ENCODE measurements at regions not wholly inside any gene's neighbourhood (a gene's known extent, or its start where the extent isn't known, plus 50 kb on each side); places are given as distances from the start of the nearest gene placed in this dataset.

DNA sequence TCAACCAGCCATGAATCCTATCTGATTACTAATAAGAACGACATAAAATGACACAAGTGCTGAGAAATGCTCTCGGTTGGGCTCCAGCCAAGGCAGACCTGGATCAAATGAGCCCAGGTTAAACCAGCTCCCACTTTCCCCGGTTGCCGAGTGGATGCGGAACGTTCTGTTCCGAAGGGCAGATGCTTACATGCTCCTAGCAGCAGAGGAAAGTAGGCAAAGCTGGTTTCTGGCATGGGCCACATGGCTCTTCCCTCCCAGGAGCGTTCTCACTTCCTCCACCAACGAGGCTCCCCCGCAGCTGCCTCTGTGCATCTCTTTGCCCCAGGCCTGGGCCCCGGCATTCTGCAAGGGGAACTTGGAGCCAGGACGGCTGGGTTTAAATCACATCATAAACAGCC, 61.8 kb upstream of the SDK1 start:
- TF ChIP-seq POLR2A (IDR thresholded peaks at IDR 0.05), result no peak
- TF ChIP-seq, protein P1, sequence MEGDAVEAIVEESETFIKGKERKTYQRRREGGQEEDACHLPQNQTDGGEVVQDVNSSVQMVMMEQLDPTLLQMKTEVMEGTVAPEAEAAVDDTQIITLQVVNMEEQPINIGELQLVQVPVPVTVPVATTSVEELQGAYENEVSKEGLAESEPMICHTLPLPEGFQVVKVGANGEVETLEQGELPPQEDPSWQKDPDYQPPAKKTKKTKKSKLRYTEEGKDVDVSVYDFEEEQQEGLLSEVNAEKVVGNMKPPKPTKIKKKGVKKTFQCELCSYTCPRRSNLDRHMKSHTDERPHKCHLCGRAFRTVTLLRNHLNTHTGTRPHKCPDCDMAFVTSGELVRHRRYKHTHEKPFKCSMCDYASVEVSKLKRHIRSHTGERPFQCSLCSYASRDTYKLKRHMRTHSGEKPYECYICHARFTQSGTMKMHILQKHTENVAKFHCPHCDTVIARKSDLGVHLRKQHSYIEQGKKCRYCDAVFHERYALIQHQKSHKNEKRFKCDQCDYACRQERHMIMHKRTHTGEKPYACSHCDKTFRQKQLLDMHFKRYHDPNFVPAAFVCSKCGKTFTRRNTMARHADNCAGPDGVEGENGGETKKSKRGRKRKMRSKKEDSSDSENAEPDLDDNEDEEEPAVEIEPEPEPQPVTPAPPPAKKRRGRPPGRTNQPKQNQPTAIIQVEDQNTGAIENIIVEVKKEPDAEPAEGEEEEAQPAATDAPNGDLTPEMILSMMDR (IDR thresholded peaks at IDR 0.05), result no peak
- H3K27ac ChIP-seq, result no peak overlapping the region
- no peaks in the 10 kb centered on the region for H3K36me3 ChIP-seq
- no peak overlapping the region for H3K4me3 ChIP-seq
- H3K9me3 ChIP-seq, result no peaks in the 10 kb centered on the region
- no peaks in the 10 kb centered on the region for H3K4me1 ChIP-seq
- no peaks in the 10 kb centered on the region for H3K27me3 ChIP-seq
- DNase-seq, result no peak

DNA sequence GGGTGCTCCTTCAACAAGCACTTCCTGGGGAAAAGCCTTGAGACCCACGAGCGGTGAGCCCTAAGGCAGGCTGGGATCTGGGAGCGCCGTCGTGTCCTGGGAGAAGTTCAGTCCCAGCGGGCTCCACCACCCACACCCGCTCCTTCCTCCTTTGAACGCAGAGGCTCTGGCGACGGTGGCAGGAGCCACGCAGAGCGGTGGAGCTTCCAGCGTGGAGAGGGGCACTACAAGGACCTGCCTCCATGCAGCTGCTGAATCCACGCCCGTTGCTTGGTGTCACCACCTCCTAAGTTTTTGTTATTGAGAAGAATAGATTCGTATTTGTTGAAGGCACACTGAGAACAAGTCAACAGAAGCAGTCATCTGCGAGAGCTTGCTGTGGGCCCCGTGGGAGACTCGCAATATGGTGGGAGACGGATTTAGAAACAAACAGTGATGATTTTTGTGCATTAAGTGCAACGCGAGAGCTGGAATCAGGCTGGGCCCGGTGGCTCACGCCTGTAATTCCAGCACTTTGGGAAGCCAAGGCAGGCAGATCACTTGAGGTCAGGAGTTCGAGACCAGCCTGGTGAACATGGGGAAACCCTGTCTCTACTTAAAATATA, 60.1 kb upstream of the SDK1 start:
- no peaks in the 10 kb centered on the region for H3K9me3 ChIP-seq
- TF ChIP-seq, protein P1 (IDR thresholded peaks at IDR 0.05), result no peak
- TF ChIP-seq POLR2A (IDR thresholded peaks at IDR 0.05), result no peak

DNA sequence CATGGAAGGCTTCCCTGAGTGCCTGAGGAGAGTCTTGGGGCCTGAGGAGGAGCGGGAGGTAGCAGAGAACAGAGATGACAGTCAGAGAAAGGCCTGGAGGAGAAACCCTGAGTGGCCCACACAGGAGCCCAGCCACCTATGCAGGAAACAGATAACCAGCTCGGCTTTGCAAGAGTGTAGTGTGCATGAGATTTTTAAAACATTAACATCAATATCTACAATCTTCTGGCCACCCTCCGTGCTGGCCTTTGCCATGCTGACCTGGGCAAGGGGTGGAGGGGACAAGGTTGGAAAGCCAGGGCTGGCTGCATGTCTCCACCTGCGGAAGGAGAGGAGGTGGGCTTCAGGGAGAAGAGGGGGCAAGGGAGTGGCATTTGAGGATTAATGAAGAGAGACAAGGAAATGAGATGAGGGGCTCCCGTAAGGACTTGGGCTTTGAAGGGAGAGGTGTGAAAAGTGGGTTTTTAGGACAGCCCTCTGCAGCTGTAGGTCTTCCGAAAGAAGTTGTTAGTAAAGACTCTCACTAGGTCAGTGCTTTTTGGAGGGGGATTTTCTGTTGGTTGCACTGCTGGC, 59.3 kb upstream of the SDK1 start:
- Histone ChIP-seq H3K4me1 (no peaks in the 10 kb centered on the region), H3K9me3 (no peaks in the 10 kb centered on the region), H3K27me3 (no peaks in the 10 kb centered on the region), H3K36me3 (no peaks in the 10 kb centered on the region), H3K4me3 (no peak overlapping the region), H3K27ac (no peak overlapping the region)
- DNase-seq, result no peak
- no peak for TF ChIP-seq POLR2A (IDR thresholded peaks at IDR 0.05)
- TF ChIP-seq, protein P1 (IDR thresholded peaks at IDR 0.05), result no peak

More for the DNA sequence above, 60.1 kb upstream of the SDK1 start:
- DNase-seq, result no peak
- H3K36me3 ChIP-seq, result no peaks in the 10 kb centered on the region
- H3K27me3 ChIP-seq, result no peaks in the 10 kb centered on the region
- no peak overlapping the region for H3K4me3 ChIP-seq
- no peaks in the 10 kb centered on the region for H3K4me1 ChIP-seq
- H3K27ac ChIP-seq, result no peak overlapping the region

DNA sequence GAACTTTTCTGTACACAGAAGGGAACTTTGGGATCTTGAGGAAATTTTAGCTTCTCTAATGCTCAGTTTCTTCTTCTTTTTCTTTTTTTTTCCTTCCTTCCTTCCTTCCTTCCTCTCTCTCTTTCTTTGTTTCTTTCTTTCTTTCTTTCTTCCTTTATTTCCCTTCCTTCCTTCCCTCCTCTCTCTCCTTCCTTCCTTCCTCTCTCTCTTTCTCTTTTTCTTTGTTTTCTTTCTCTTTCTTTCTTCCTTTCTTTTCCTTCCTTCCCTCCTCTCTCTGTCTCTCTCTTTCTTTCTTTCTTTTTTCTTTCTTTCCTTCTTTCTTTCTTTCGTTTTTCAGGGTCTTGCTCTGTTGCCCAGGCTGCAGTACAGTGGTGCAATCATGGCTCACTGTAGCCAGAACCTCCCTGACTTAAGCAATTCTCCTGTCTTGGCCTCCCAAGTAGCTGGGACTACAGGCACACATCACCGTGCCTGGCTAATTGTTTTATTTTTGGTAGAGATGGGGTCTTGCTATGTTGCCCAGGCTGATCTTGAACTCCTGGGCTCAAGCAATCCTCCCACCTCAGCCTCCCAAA, 58.6 kb upstream of the SDK1 start:
- H3K4me3 ChIP-seq, result no peak overlapping the region
- no peak for TF ChIP-seq POLR2A (IDR thresholded peaks at IDR 0.05)
- H3K27me3 ChIP-seq, result no peaks in the 10 kb centered on the region
- H3K9me3 ChIP-seq, result no peaks in the 10 kb centered on the region
- no peak overlapping the region for H3K27ac ChIP-seq
- DNase-seq, result no peak
- no peaks in the 10 kb centered on the region for H3K4me1 ChIP-seq
- no peaks in the 10 kb centered on the region for H3K36me3 ChIP-seq

DNA sequence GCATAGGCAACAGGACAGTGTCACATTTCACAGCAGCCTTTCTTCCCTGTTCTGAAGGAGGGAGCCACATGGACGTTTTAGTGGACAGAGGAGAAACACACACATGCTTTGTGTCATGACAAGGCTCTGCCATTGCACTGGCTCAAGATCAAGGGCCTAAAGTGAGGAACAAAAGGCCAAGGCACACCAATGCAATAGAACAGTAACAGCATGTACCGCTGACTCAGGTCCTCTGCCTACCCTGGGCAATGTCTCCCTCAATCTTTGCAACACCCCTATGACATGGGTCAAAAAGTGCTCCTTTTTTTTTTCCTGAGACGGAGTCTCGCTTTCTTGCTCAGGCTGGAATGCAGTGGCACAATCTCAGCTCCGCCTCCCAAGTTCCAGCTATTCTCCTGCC, 57.8 kb upstream of the SDK1 start:
- H3K27me3 ChIP-seq, result no peaks in the 10 kb centered on the region
- TF ChIP-seq, protein P1 (IDR thresholded peaks at IDR 0.05), result no peak
- TF ChIP-seq POLR2A (IDR thresholded peaks at IDR 0.05), result no peak
- DNase-seq, result no peak
- no peak overlapping the region for H3K27ac ChIP-seq
- no peaks in the 10 kb centered on the region for H3K4me1 ChIP-seq
- no peak overlapping the region for H3K4me3 ChIP-seq
- no peaks in the 10 kb centered on the region for H3K9me3 ChIP-seq
- no peaks in the 10 kb centered on the region for H3K36me3 ChIP-seq

DNA sequence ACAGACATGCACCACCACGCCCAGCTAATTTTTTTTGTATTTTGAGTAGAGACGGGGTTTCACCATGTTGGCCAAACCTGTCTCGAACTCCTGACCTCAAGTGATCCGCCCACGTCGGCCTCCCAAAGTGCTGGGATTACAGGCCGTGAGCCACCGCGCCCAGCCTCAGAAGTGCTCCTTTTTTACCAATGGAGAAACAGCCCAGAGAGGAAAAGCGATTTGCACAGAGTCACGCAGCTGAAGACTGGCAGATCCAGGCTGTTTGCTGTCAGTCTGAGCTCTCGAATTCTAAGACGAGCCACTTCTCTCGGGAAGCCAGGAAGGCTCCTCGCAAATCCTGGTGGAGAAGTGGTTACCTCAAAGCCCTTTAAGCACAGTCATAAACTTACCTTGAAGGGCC, 57.4 kb upstream of the SDK1 start:
- no peaks in the 10 kb centered on the region for H3K27me3 ChIP-seq
- H3K4me3 ChIP-seq, result no peak overlapping the region
- TF ChIP-seq, protein P1 (IDR thresholded peaks at IDR 0.05), result no peak
- TF ChIP-seq POLR2A (IDR thresholded peaks at IDR 0.05), result no peak
- H3K4me1 ChIP-seq, result no peaks in the 10 kb centered on the region
- H3K27ac ChIP-seq, result no peak overlapping the region
- H3K9me3 ChIP-seq, result no peaks in the 10 kb centered on the region
- H3K36me3 ChIP-seq, result no peaks in the 10 kb centered on the region
- no peak for DNase-seq
